ENCODE measurements at regions not wholly inside any gene's neighbourhood (a gene's known extent, or its start where the extent isn't known, plus 50 kb on each side); places are given as distances from the start of the nearest gene placed in this dataset.

DNA sequence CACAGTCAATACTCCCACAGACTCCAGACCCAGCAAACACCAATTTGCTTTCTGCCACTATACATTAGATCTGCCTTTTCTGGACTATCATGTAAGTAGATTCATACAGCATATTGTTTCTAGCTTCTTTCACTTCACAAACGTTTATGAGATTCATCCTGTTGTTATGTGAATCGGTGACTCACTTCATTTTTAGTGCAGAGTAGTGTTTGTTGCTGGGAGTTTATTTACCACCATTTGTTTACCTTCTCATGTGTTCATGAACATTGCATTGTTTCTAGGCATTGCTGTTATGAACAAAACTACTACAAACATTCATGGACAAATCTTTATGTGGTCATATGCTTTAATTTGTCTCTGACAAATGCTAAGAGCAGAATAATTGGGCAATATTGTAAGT lies 807.8 kb upstream of the TMEM132C start:
- TF ChIP-seq, protein P1, sequence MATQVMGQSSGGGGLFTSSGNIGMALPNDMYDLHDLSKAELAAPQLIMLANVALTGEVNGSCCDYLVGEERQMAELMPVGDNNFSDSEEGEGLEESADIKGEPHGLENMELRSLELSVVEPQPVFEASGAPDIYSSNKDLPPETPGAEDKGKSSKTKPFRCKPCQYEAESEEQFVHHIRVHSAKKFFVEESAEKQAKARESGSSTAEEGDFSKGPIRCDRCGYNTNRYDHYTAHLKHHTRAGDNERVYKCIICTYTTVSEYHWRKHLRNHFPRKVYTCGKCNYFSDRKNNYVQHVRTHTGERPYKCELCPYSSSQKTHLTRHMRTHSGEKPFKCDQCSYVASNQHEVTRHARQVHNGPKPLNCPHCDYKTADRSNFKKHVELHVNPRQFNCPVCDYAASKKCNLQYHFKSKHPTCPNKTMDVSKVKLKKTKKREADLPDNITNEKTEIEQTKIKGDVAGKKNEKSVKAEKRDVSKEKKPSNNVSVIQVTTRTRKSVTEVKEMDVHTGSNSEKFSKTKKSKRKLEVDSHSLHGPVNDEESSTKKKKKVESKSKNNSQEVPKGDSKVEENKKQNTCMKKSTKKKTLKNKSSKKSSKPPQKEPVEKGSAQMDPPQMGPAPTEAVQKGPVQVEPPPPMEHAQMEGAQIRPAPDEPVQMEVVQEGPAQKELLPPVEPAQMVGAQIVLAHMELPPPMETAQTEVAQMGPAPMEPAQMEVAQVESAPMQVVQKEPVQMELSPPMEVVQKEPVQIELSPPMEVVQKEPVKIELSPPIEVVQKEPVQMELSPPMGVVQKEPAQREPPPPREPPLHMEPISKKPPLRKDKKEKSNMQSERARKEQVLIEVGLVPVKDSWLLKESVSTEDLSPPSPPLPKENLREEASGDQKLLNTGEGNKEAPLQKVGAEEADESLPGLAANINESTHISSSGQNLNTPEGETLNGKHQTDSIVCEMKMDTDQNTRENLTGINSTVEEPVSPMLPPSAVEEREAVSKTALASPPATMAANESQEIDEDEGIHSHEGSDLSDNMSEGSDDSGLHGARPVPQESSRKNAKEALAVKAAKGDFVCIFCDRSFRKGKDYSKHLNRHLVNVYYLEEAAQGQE (IDR thresholded peaks at IDR 0.05; ENCODE audit: unreplicated experiment), result no peak
- TF ChIP-seq, protein P2, sequence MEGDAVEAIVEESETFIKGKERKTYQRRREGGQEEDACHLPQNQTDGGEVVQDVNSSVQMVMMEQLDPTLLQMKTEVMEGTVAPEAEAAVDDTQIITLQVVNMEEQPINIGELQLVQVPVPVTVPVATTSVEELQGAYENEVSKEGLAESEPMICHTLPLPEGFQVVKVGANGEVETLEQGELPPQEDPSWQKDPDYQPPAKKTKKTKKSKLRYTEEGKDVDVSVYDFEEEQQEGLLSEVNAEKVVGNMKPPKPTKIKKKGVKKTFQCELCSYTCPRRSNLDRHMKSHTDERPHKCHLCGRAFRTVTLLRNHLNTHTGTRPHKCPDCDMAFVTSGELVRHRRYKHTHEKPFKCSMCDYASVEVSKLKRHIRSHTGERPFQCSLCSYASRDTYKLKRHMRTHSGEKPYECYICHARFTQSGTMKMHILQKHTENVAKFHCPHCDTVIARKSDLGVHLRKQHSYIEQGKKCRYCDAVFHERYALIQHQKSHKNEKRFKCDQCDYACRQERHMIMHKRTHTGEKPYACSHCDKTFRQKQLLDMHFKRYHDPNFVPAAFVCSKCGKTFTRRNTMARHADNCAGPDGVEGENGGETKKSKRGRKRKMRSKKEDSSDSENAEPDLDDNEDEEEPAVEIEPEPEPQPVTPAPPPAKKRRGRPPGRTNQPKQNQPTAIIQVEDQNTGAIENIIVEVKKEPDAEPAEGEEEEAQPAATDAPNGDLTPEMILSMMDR (conservative IDR thresholded peaks at IDR 0.05; ENCODE audit: low read depth in 2 of 2), result no peak
- no peak for TF ChIP-seq POLR2AphosphoS5 (IDR thresholded peaks at IDR 0.05; ENCODE audit: low read depth)
- TF ChIP-seq EZH2 (IDR thresholded peaks at IDR 0.05; ENCODE audit: low read depth, unreplicated experiment), result no peak
- no peak for TF ChIP-seq EZH2phosphoT487 (IDR thresholded peaks at IDR 0.05; ENCODE audit: unreplicated experiment)
- TF ChIP-seq, protein P3, sequence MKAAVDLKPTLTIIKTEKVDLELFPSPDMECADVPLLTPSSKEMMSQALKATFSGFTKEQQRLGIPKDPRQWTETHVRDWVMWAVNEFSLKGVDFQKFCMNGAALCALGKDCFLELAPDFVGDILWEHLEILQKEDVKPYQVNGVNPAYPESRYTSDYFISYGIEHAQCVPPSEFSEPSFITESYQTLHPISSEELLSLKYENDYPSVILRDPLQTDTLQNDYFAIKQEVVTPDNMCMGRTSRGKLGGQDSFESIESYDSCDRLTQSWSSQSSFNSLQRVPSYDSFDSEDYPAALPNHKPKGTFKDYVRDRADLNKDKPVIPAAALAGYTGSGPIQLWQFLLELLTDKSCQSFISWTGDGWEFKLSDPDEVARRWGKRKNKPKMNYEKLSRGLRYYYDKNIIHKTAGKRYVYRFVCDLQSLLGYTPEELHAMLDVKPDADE (IDR thresholded peaks at IDR 0.05), result no peak
- TF ChIP-seq NANOG (IDR thresholded peaks at IDR 0.05; ENCODE audit: borderline replicate concordance), result no peak
- no peak for TF ChIP-seq ZNF331 (CRISPR knock-in tag; IDR thresholded peaks at IDR 0.05; ENCODE audit: low read depth)
- TF ChIP-seq CREB1 (CRISPR knock-in tag; IDR thresholded peaks at IDR 0.05; ENCODE audit: low read depth), result no peak
- TF ChIP-seq ZNF114 (CRISPR knock-in tag; IDR thresholded peaks at IDR 0.05), result no peak
- TF ChIP-seq JUNB (IDR thresholded peaks at IDR 0.05; ENCODE audit: unreplicated experiment), result no peak
- TF ChIP-seq STAT1 (IDR thresholded peaks at IDR 0.05; ENCODE audit: unreplicated experiment), result no peak
